ENCODE measurements at regions not wholly inside any gene's neighbourhood (a gene's known extent, or its start where the extent isn't known, plus 50 kb on each side); places are given as distances from the start of the nearest gene placed in this dataset.

- WGBS, 2 experiments (ENCODE audit: extremely low coverage in 2 of 2, insufficient read length in 1 of 2) = 88% methylated on average over 1 of the region's 4 CpGs; no CpG with 5 or more reads in 1 of the 2 experiments
- no peak for ATAC-seq (ENCODE audit: low read depth)
- H4K5ac ChIP-seq (ENCODE audit: low read depth, low read length) = no peak overlapping the region
- no peak overlapping the region for H2AFZ ChIP-seq (replicated peaks; ENCODE audit: low read length, poor library complexity)
- no peak overlapping the region for H3K4me2 ChIP-seq (ENCODE audit: low read depth, low read length)
- H3K4ac ChIP-seq (ENCODE audit: low read depth, low read length) = no peak overlapping the region
- H2BK15ac ChIP-seq (ENCODE audit: low read depth, low read length) = no peak overlapping the region
- no peak overlapping the region for H2AK5ac ChIP-seq (ENCODE audit: low read depth, low read length)
- H3K79me1 ChIP-seq (ENCODE audit: low read depth in 1 of 2, low read length in 2 of 2) = peaks cover 0 to 31% of the 10 kb centered on the region in 2 experiments; a peak in 3 of 4 replicates
- dilution Hi-C loops (cut with HindIII; ENCODE audit: low sequenced_read_pairs, unreplicated experiment) = no loop called here
- H3K27ac ChIP-seq (ENCODE audit: insufficient read depth, low read length) = no peak overlapping the region
- intact Hi-C loops (cut with micrococcal nuclease) = no loop called here
- H4K91ac ChIP-seq (ENCODE audit: insufficient read depth, low read depth, low read length) = no peak overlapping the region
- no peak overlapping the region for H2BK20ac ChIP-seq (ENCODE audit: low read depth, low read length)
- no peak overlapping the region for H3K4me3 ChIP-seq (ENCODE audit: insufficient read depth, low read depth, low read length)
- no peak overlapping the region for H3K56ac ChIP-seq (ENCODE audit: extremely low read depth, insufficient read depth, low read length)
- no peak for DNase-seq
- peaks cover 4% of the 10 kb centered on the region for H3K9me1 ChIP-seq (ENCODE audit: insufficient read depth, low read length)
- H2AK9ac ChIP-seq (replicated peaks; ENCODE audit: low read depth, low read length, poor library complexity) = no peak overlapping the region
- H3K36me3 ChIP-seq (ENCODE audit: control insufficient read depth, insufficient read depth, low read length) = peaks cover 8% of the 10 kb centered on the region; the same call in 1 of the 2 replicates
- ChIA-PET CTCF (no interaction called here), POLR2A (ENCODE audit: unreplicated experiment) (no interaction called here)
- H3K9me3 ChIP-seq (ENCODE audit: control insufficient read depth, insufficient read depth, low read length) = no peaks in the 10 kb centered on the region
- H3K9ac ChIP-seq (ENCODE audit: low read depth, low read length) = no peak overlapping the region
- in situ Hi-C loops (cut with MboI; ENCODE audit: low sequenced_read_pairs) = no loop called here
- no peak overlapping the region for H3K14ac ChIP-seq (replicated peaks; ENCODE audit: low read depth, low read length)
- no peaks in the 10 kb centered on the region for H3K27me3 ChIP-seq (ENCODE audit: control insufficient read depth, insufficient read depth, low read length)
- H2BK120ac ChIP-seq (ENCODE audit: low read depth, low read length) = no peak overlapping the region
- BruUV-seq (replicated peaks) = no TSS peak
- peaks cover 6% of the 10 kb centered on the region for H4K20me1 ChIP-seq (ENCODE audit: insufficient read depth, low read length)
- H3K23ac ChIP-seq (ENCODE audit: low read depth, low read length) = no peak overlapping the region
- H3K4me1 ChIP-seq (ENCODE audit: control insufficient read depth, insufficient read depth, low read length) = peaks cover 3% of the 10 kb centered on the region
- H4K8ac ChIP-seq (ENCODE audit: low read depth in 2 of 2, low read length in 2 of 2) = no peak overlapping the region
- TF ChIP-seq, protein P1, sequence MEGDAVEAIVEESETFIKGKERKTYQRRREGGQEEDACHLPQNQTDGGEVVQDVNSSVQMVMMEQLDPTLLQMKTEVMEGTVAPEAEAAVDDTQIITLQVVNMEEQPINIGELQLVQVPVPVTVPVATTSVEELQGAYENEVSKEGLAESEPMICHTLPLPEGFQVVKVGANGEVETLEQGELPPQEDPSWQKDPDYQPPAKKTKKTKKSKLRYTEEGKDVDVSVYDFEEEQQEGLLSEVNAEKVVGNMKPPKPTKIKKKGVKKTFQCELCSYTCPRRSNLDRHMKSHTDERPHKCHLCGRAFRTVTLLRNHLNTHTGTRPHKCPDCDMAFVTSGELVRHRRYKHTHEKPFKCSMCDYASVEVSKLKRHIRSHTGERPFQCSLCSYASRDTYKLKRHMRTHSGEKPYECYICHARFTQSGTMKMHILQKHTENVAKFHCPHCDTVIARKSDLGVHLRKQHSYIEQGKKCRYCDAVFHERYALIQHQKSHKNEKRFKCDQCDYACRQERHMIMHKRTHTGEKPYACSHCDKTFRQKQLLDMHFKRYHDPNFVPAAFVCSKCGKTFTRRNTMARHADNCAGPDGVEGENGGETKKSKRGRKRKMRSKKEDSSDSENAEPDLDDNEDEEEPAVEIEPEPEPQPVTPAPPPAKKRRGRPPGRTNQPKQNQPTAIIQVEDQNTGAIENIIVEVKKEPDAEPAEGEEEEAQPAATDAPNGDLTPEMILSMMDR (conservative IDR thresholded peaks at IDR 0.05; ENCODE audit: low read depth, low read length) = no peak
- no peak for TF ChIP-seq RFX5 (IDR thresholded peaks at IDR 0.05; ENCODE audit: low read depth, low read length)
- no peak for TF ChIP-seq FOS (IDR thresholded peaks at IDR 0.05; ENCODE audit: low read depth, low read length)
- no peak for TF ChIP-seq MAFK (IDR thresholded peaks at IDR 0.05; ENCODE audit: low read depth, low read length)
- no peak for TF ChIP-seq CHD1 (IDR thresholded peaks at IDR 0.05; ENCODE audit: low read depth, low read length)
- TF ChIP-seq, protein P2, sequence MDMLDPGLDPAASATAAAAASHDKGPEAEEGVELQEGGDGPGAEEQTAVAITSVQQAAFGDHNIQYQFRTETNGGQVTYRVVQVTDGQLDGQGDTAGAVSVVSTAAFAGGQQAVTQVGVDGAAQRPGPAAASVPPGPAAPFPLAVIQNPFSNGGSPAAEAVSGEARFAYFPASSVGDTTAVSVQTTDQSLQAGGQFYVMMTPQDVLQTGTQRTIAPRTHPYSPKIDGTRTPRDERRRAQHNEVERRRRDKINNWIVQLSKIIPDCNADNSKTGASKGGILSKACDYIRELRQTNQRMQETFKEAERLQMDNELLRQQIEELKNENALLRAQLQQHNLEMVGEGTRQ (IDR thresholded peaks at IDR 0.05; ENCODE audit: low read depth, low read length) = no peak
- TF ChIP-seq POLR2A (IDR thresholded peaks at IDR 0.05; ENCODE audit: low read depth, low read length) = no peak
- TF ChIP-seq, protein P3, sequence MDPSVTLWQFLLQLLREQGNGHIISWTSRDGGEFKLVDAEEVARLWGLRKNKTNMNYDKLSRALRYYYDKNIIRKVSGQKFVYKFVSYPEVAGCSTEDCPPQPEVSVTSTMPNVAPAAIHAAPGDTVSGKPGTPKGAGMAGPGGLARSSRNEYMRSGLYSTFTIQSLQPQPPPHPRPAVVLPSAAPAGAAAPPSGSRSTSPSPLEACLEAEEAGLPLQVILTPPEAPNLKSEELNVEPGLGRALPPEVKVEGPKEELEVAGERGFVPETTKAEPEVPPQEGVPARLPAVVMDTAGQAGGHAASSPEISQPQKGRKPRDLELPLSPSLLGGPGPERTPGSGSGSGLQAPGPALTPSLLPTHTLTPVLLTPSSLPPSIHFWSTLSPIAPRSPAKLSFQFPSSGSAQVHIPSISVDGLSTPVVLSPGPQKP (IDR thresholded peaks at IDR 0.05; ENCODE audit: borderline replicate concordance, low read depth, low read length) = no peak
- no peak for TF ChIP-seq MAZ (IDR thresholded peaks at IDR 0.05; ENCODE audit: borderline replicate concordance, low read depth, low read length)
- TF ChIP-seq CEBPB (IDR thresholded peaks at IDR 0.05; ENCODE audit: low read depth, low read length) = no peak
- no peak for TF ChIP-seq BHLHE40 (IDR thresholded peaks at IDR 0.05; ENCODE audit: low read depth, low read length)
- no peak for TF ChIP-seq RAD21 (IDR thresholded peaks at IDR 0.05; ENCODE audit: low read length)
- no peak for TF ChIP-seq SMC3 (IDR thresholded peaks at IDR 0.05; ENCODE audit: low read depth, low read length)
- no peak for TF ChIP-seq MXI1 (IDR thresholded peaks at IDR 0.05; ENCODE audit: borderline replicate concordance, low read depth, low read length)
- TF ChIP-seq RCOR1 (IDR thresholded peaks at IDR 0.05; ENCODE audit: insufficient replicate concordance, low read length) = no peak
- TF ChIP-seq NFE2L2 (IDR thresholded peaks at IDR 0.05; ENCODE audit: low read depth, low read length) = no peak
- H3K18ac ChIP-seq (ENCODE audit: low read depth, low read length) = no peak overlapping the region
- no peak overlapping the region for H2BK5ac ChIP-seq (ENCODE audit: low read depth, low read length, poor library complexity, severe bottlenecking)
Measured at GRCh38 chrX:10072786-10073568, 83.8 kb upstream of the CLCN4 start.

Measured in IMR-90 (cell line).